ENCODE measurements at regions not wholly inside any gene's neighbourhood (a gene's known extent, or its start where the extent isn't known, plus 50 kb on each side); places are given as distances from the start of the nearest gene placed in this dataset.

- no peak overlapping the region for H3K27ac ChIP-seq
- no peak for DNase-seq
- H3K4me1 ChIP-seq = no peaks in the 10 kb centered on the region
- TF ChIP-seq, protein P1, sequence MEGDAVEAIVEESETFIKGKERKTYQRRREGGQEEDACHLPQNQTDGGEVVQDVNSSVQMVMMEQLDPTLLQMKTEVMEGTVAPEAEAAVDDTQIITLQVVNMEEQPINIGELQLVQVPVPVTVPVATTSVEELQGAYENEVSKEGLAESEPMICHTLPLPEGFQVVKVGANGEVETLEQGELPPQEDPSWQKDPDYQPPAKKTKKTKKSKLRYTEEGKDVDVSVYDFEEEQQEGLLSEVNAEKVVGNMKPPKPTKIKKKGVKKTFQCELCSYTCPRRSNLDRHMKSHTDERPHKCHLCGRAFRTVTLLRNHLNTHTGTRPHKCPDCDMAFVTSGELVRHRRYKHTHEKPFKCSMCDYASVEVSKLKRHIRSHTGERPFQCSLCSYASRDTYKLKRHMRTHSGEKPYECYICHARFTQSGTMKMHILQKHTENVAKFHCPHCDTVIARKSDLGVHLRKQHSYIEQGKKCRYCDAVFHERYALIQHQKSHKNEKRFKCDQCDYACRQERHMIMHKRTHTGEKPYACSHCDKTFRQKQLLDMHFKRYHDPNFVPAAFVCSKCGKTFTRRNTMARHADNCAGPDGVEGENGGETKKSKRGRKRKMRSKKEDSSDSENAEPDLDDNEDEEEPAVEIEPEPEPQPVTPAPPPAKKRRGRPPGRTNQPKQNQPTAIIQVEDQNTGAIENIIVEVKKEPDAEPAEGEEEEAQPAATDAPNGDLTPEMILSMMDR (IDR thresholded peaks at IDR 0.05) = no peak
- H3K4me3 ChIP-seq = no peak overlapping the region
- H3K36me3 ChIP-seq = no peaks in the 10 kb centered on the region
- peaks cover 0 to 10% (median 7%) of the 10 kb centered on the region in 3 donors for H3K9me3 ChIP-seq
- peaks cover 0 to 10% of the 10 kb centered on the region in 2 donors for H3K27me3 ChIP-seq
- intact Hi-C loops (cut with DNase I; ENCODE audit: low total_unique reads) = no loop called here
Observed at GRCh38 chr1:10928654-10929053, 83.8 kb upstream of the TARDBP start.

DNA sequence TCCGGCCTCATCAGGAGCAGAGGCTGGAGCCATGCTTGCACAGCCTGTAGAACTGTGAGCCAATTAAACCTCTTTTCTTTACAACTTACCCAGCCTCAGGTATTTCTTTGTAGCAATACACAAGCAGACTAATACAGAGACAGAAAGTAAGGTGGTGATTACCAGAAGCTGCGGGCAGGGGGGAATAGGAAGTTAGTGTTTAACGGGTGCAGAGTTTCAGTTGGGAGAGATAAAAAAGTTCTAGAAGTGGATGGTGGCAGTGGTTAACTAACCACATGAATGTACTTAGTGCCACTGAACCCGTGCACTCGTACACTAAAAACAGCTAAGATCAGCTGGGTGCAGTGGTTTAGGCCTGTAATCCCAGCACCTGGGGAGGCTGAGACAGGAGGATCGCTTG is 80.4 kb upstream of the TARDBP start:
- peaks cover 0 to 32% of the 10 kb centered on the region in 2 donors for H3K27me3 ChIP-seq
- H3K4me3 ChIP-seq = no peak overlapping the region
- intact Hi-C loops (cut with DNase I; ENCODE audit: low total_unique reads) = no loop called here
- H3K9me3 ChIP-seq = peaks cover 0 to 10% (median 7%) of the 10 kb centered on the region in 3 donors
- no peak for DNase-seq
- TF ChIP-seq, protein P1 (IDR thresholded peaks at IDR 0.05) = no peak
- H3K27ac ChIP-seq = no peak overlapping the region
- H3K36me3 ChIP-seq = no peaks in the 10 kb centered on the region
- H3K4me1 ChIP-seq = no peaks in the 10 kb centered on the region

- no peaks in the 10 kb centered on the region for H3K4me1 ChIP-seq
- no peak overlapping the region for H3K4me3 ChIP-seq
- TF ChIP-seq, protein P1 (IDR thresholded peaks at IDR 0.05) = no peak
- H3K36me3 ChIP-seq = no peaks in the 10 kb centered on the region
- no peak overlapping the region for H3K27ac ChIP-seq
- peaks cover 0 to 22% of the 10 kb centered on the region in 2 donors for H3K27me3 ChIP-seq
- intact Hi-C loops (cut with DNase I; ENCODE audit: low total_unique reads) = no loop called here
- H3K9me3 ChIP-seq = no peaks in the 10 kb centered on the region
- DNase-seq = no peak
Observed at GRCh38 chr1:10934150-10934818, 78.2 kb upstream of the TARDBP start.

DNA sequence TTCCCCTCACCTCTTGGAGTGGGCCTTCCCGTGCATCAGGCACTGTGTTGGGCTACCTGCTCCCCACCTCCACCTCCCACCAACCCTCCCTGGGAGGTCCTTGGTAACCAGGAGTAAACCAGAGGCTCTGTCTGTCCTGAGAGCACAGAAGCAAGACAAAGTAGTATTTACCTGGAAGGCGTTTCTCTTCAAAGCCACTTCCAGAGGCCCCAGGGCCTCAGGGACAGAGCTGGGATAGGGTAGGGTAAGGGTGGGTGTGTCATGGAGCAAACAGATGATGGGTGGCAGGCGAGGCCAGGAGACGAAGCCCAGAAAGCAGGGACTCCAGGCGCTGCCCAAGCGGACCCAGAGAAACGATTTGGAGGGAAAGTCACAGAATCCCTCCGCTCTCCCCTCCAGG is 77.2 kb upstream of the TARDBP start:
- intact Hi-C loops (cut with DNase I; ENCODE audit: low total_unique reads) = no loop called here
- TF ChIP-seq, protein P1 (IDR thresholded peaks at IDR 0.05) = no peak
- H3K9me3 ChIP-seq = no peaks in the 10 kb centered on the region
- H3K4me1 ChIP-seq = no peaks in the 10 kb centered on the region
- no peak for DNase-seq
- H3K4me3 ChIP-seq = no peak overlapping the region
- H3K36me3 ChIP-seq = no peaks in the 10 kb centered on the region
- peaks cover 0 to 25% of the 10 kb centered on the region in 2 donors for H3K27me3 ChIP-seq
- H3K27ac ChIP-seq = no peak overlapping the region

- no peaks in the 10 kb centered on the region for H3K4me1 ChIP-seq
- H3K4me3 ChIP-seq = no peak overlapping the region
- peaks cover 0 to 29% of the 10 kb centered on the region in 2 donors for H3K27me3 ChIP-seq
- no peaks in the 10 kb centered on the region for H3K36me3 ChIP-seq
- TF ChIP-seq, protein P1 (IDR thresholded peaks at IDR 0.05) = no peak
- H3K9me3 ChIP-seq = no peaks in the 10 kb centered on the region
- no peak for DNase-seq
- H3K27ac ChIP-seq = no peak overlapping the region
- intact Hi-C loops (cut with DNase I; ENCODE audit: low total_unique reads) = no loop called here
Observed at GRCh38 chr1:10935724-10936123, 76.7 kb upstream of the TARDBP start.

Data from tibial artery (tissue), 4 donors.